HS-5 (cell line): ENCODE measurements at regions not wholly inside any gene's neighbourhood (a gene's known extent, or its start where the extent isn't known, plus 50 kb on each side); places are given as distances from the start of the nearest gene placed in this dataset.

Source experiments
- DNase-seq: peaks from one replicate; pipeline ENCODE4 v3.0.0-alpha.2; 2012; ENCODE audit warnings: low read depth

DNA sequence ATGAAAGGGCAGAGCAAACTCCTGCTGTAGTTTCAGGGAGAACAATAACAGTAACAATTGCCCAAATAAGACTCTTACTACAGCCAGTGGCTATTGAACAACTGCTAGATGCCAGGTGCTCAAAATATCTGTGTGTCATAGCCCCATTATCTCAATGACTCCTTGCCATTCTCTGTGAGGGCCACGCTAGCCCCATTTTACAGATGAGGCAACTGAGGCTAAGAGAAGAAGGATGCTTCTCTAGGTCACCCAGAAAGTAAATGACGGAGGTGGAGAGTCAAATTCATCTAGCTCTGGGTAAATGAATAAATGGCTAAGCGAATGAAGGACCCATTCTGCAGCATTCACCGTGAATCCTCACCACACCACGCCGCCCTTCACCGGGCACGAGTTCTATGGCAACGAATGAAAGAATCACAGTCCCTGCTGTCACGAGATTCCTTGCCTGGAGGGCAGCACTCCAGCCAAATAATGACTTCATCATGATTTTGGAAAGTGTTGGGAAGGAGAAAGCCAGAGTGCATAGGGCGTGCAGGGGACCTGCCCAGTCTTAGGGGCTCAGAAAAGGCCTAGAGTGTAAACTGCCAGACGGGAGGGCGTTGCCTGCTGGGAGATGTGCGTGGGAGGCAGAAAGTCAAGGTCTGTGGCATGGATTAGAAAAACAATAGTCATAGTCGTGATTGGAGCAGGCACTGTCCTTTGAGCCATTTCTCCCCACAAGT, 147.2 kb downstream of the C9orf50 start:
- DNase-seq = no peak

- no peak for DNase-seq
Measured at GRCh38 chr9:129472651-129473102, 148.2 kb downstream of the C9orf50 start.

DNA sequence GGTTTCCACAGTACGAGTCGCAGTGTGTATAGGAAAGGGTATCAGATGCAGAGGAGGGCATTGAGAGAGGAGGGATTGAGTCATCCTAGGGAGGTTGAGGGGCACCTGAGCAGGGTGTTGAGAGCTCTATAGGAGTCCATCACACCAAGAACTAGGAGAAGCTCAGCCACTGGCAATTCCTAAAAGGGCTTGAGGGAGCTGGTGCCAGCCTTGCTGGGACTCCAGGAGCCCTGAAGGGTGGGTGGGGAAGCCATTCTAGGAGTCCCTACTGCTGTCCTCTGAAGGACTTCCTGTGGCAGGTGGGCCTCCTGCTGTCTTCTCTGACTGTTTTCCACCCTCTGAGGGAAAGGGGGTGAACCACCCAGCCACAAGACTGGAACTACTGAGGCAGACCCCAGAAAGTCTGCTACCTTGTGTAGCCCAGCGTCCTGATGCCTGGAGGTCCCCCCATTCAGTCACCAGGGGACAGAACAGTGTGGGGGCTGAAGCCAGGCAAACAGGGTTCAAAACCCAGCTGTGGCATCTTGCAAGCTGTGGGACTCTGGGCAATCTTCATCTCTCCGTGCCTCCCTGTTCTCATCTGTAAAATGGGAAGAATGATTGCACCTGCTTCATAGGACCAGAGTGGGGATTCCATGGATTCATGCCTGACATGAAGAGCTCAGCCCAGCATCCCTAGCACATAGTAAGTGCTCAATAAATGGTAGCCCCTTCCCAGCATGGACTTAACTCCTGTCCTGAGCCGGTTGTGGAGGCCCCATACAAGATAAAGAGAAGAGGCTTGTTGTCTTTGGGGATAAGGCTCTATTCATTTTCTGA, 149.5 kb downstream of the C9orf50 start:
- DNase-seq = no peak

- DNase-seq = no peak
Measured at GRCh38 chr9:129469988-129470316, 150.9 kb downstream of the C9orf50 start.

DNA sequence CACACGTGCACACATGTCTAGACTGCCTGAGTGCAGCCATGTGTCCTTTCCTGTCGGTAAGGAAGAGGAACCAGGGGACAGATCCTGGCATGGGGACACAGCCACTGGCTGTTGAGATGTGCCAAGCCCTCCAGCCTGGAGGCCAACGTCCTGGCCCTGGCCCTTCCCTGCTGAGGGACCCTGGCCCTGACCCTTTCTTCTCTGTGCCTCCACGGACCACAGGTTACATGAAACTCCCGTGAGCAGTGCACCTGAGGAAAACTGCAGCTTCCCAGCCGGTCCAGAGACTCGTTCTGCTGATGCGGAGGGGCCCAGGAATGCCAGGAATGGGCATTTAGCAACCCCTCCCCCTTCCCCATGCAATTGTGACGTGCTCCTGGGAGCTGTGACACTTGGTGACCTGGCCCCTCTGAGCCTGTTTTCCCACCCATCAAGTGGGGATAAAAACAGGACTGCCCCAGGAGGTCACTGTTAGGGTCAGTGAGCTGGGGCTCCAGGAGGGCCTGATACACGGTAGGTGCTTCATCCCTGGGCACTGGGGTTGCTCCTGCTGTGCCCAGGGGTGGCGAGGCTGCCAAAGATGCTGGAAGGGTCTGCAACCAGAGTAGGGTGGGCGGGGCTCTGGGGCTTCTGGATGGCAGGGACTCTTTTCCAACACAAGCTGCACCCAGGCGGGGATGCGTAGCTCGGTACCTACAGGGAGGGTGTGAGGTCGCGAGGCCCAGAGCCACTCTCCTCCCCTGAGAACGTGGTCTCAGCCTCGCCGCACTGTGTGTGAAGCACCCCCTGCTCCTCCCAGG, 151.5 kb downstream of the C9orf50 start:
- DNase-seq = no peak

- no peak for DNase-seq
Measured at GRCh38 chr9:129467739-129468666, 152.9 kb downstream of the C9orf50 start.

DNA sequence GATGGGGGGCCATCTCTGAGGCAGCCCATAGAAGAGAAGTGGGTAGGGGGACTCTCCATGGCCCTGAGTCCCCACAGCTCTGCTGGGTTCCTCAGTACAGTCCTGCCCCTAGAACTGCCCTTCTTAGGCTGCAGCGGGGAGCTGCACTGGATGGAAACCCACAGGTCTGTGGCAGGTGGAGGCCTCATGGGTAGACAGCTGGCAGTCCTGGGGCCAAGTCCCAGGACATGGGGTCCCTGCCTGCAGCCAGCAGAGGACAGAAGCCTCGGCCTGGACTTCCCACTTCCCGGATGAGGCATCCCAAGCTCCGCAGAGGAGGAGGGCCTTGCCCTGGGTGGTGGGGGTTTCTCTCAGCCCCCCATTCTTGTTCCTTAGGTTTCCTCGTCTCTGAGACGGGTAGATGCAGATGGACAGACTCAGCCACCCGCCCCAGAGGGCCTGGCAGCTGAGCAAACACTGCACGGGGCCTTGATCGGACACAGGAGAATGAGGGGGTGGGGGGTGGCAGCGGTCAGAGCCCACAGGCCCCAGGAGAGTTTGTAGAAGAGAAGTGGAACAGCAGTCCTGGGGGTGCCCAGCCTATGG, 153.8 kb downstream of the C9orf50 start:
- DNase-seq = no peak

DNA sequence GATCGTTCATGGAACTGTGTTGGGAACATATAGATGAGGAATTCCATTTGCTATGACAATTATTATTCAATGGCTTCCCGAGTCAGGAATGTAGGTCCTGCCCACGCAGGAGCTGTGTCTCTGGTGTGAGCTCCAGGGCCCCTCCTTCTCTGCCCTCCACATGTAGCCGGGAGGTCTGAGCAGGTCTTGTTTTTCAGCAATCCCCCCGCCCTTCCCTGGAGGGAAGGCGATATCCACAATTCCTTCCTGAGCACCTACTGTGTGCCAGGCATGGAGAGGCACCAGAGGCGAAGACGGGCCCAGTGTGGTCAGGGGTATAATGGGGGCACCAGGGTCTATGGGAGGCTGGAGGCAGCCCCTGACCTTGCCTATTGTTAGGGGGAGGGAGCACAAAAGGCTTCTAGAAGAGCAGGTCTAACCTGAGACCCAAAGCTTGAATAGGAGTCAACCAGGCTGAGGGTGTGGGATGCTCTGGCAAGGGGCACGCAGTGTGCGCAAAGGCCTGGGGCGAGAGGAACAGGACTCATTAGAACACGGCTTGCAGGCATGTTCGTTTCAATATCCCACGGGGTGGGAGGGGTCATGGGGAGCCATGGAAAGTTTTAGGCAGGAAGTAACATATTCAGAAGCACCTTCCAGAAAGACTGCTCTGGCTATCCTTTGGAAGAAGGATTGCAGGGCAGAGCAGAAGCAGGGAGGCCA, 154.9 kb downstream of the C9orf50 start:
- DNase-seq = no peak

- DNase-seq = no peak
Measured at GRCh38 chr9:129464972-129465833, 155.7 kb downstream of the C9orf50 start.

GRCh38 chr9:129463994-129464393, 156.9 kb downstream of the C9orf50 start:
- no peak for DNase-seq

GRCh38 chr9:129463477-129463876, 157.4 kb downstream of the C9orf50 start:
- no peak for DNase-seq

DNA sequence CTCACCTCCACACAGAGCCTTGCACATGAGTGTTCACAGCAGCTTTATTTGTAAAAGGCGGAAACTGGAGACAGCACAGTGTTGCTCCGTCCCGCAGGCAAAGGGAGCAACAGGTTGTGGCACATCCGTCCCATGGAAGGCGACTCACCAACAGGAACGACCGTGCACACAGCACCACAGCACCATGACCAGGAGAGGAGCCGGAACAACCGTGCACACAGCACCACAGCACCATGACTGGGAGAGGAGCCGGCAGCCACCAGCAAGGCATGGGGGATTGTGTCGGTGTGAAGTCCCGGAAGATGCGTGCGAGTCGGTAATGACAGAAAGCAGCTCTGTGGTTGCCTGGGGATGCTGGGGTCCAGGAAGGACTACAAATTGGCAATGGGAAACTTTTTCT, 158.5 kb downstream of the C9orf50 start:
- no peak for DNase-seq

GRCh38 chr9:129460323-129461261, 160.3 kb downstream of the C9orf50 start:
- peak; percentile 85 for DNase-seq

GRCh38 chr9:129459547-129460322, 161.2 kb downstream of the C9orf50 start:
- DNase-seq = no peak

- DNase-seq = no peak
Measured at GRCh38 chr9:129458663-129459546, 162.0 kb downstream of the C9orf50 start.

GRCh38 chr9:129458155-129458661, 162.7 kb downstream of the C9orf50 start:
- no peak for DNase-seq
